ENCODE measurements at regions not wholly inside any gene's neighbourhood (a gene's known extent, or its start where the extent isn't known, plus 50 kb on each side); places are given as distances from the start of the nearest gene placed in this dataset.

- TF ChIP-seq ZNF274 (IDR thresholded peaks at IDR 0.05; ENCODE audit: low read depth, low read length): no peak
- TF ChIP-seq SUZ12 (IDR thresholded peaks at IDR 0.05; ENCODE audit: extremely low read depth, insufficient read depth, insufficient read length): no peak
Observed at GRCh38 chr2:118716102-118716501, 131.3 kb downstream of the EN1 start.

Data from NT2/D1 (cell line).